Left renal pelvis (tissue), 4 donors: ENCODE measurements at regions not wholly inside any gene's neighbourhood (a gene's known extent, or its start where the extent isn't known, plus 50 kb on each side); places are given as distances from the start of the nearest gene placed in this dataset.

Experiments used
- DNase-seq, 4 donors: peaks; one replicate each; pipeline ENCODE4 v3.0.0-alpha.2; 2013; ENCODE audit warnings: low read depth in 4 of 4, low spot score in 3 of 4

DNA sequence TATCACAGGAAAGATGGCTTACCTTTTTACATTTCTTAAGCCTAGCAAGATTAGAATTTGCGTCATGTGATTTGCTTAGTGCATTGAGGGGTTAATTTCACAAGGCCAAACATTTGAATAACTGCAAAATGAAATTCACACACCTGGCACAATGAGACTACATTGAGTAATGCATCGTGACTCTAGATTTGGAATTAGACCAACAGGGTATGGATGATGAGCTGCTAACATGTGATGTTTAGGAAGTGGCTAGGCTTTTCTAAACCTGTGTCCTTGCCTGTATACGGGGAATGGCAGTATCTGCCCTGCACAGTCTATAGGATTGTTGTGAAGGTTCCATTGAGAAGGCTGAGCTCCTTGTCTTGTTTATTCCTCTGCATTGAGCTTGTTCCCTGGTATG lies 160.1 kb downstream of the MFSD1 start:
- DNase-seq, result no peak

DNA sequence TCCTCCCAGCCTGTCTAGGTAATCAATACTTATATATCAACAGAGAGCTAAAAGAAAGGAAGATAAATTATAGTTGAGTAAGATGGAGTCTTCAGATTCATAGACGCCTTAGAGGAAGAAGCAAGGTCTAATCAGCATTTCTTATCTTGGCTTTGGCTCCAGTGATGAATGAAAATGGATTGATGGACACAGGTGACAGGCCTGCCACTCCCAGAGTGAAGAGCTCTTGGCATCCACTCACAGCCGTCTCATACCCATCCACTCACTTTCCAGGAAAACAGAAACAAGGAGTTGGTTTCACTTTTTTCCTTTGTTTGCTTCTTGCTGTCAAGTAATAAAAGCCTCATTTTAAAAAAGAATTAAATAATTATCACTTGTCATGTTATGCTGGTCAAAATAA lies 168.2 kb downstream of the MFSD1 start:
- no peak for DNase-seq

DNA sequence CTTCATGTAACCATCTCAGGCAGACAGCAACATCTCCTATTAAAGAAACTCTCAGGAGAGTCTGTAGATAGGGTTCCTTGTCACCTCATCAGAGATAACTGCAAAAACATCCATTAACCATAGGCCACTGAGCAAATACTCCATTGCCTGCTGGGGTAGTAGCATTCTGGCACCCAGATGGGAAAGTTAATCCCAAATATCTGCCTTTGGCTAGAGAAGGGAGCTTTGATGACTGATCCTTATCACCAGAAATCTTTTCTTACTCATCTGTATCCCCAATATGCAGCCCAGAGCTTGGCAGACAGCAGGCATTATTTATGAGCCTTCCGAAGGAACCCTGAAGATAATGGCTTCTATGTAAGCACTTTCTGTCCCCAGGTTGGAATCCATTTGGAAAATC lies 173.1 kb downstream of the MFSD1 start:
- no peak for DNase-seq

DNA sequence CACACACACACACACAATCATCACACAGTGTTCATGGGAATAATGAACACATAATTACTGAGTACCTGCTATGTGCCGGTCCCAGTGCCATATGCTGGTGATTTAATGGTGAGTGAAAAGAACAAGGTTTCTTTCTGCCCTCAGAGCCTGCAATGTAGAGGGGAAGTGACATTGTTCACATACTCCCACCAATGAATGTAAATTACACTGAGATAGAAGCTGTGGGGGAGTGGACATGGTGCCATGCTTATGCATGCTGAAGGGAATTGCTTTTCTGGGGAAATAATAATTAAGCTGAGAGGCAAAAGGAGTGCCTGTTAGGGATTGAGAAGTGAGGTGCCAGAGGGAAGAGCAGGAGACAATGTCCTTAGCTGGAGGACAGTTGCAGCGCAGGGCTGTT lies 175.1 kb downstream of the MFSD1 start:
- DNase-seq, result peak in 2 of 4 donors; percentile 11 to 22

DNA sequence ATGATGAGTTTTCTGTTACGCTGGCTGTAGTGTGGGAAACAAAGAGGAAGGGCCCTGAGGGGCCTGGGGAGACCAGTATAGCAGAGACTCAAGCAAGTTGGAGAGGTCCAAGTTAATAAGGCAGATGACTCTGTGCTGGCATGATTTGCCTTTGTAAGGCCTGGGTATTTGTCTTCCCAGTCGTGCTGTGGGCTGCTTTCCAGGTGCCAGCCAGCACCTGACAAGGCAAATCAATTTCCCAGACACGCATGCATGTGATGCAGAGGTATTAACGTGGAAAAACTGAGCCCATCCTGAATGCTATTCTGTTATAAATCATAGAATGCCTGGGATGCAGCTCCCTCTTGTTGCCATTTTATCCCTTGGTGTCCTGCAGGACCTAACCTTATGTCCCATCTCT lies 175.6 kb downstream of the MFSD1 start:
- no peak for DNase-seq

DNA sequence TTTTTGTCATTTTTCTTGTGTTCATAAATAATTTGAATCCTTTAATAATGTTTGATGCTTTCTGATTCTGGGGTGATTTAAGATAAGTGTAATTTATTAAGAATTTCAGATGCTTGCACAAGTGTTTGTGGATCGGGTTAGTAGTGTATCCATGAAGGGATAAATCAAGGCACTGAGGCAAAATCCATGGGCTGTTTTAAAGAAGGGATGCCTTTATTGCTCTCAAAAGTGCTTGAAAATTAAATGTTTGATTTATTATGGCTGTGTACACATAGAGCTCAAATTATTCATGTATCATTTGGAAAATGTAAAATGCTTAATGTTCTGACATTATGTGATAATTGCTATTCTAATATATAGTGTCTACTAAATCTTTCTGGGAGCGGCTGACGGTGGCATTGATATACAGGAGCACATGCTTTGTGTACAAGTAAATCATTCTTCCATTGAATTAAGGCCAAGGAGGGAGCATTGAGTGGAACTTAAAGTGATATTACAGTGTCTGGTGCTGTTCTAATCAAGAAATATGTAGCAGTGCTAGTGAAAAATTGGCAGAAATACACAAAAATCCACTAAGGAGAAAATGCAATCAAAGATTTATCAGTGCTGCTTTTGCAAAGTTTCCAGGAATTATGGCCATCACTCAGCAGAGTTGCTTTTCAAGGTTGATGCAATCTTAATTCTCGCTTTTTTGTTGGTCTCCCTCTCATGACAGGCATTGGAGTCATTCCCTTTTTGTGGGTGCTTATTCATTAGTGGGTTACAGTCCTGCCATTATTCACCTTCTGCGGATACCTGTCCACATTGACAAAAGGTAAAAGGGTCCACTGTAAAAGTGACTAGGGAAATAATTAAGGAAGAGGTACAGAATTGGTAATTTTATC lies 181.6 kb downstream of the MFSD1 start:
- no peak for DNase-seq

DNA sequence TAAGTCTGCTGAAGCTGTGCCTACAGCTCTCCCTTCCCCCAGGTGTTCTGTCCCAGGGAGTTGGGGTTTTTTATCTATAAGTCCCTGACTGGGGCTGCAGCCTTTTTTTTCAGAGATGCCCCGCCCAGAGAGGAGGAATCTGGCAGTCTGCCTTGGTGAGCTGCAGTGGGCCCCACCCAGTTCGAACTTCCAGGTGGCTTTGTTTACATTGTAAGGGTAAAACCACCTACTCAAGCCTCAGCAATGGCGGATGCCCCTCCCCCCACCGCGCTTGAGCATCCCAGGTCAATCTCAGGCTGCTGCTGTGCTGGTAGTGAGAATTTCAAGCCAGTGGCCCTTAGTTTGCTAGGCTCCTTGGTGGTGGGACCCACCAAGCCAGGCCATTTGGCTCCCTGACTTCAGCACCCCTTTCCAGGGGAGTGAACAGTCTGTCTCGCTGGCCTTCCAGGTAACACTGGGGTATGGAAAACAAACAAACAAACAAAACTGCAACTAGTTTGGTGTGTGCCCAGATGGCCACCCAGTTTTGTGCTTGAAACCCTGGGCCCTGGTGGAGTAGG lies 189.4 kb downstream of the MFSD1 start:
- DNase-seq, result no peak

DNA sequence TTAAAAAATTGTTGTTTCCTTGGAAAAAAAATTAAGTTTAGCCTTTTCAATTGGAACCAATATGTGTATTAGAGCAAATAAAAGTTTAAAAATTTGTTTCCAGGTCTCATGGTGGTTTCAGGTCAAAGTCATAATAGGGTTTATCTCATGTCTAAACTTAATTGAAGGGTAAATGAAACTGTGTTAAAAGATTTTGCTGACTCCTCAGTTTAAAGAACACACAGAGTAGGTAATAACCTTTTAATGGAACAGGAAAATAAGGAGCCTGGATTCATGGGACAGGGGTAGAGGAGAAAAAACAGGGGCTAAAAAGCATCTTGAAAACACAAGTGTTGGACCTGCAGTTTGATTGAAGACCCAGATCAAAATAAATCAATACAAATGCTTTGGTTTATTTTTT lies 190.6 kb downstream of the MFSD1 start:
- DNase-seq, result no peak

DNA sequence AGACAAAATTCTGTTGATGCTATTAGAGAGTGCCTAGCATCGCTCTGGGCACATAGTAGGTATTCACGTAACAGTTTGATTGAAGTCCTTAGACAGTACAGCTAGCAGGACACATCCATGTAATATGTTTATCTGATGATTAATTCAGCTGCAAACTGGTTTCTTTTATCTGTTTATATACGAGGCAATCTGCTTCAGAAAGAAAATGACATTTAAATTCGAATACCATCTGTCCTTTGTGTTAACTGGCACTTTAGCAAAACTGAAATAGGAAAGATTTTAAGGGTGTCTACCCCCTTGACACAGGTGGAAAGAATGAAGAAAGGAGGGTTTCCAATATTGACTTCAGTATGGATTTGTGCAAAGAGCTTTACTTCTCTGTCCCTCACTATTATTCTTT lies 192.5 kb downstream of the MFSD1 start:
- DNase-seq, result no peak

DNA sequence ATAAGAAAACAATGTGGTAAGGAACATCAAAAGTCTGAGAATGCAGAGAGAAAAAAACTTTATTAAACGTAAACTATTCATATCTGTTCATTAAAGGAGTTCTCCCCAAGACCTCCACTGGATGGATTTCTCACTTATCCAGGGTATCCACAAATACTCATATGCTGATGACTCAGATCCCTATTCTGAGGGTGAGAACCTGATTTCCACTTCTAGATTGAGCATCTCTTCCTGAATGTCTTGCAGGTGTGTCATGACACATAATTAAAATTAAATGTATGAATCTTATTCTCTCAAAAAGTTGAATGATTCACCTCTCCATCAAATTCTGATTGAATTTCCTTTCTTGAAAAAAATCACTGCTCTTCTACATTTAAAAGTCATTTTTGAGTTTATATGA lies 199.9 kb downstream of the MFSD1 start:
- no peak for DNase-seq

DNA sequence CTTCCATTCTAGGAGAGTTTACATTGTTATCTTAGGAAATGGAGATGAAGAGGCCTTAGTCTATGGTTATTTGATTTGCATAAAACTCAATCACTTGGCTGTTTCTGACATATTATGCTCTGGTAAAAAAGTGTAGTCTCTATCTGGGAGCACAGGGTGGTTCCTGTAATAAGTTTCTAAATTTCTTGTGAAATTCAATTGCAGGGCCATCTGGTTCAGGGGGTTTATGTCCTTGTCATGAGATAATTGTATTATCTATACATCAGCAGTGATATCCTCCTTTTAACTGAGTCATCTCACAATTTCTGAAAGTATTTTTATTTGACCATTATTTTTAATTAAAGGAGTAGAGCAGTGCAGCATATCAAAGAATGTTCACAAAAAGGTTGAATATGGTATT lies 203.3 kb downstream of the MFSD1 start:
- no peak for DNase-seq

DNA sequence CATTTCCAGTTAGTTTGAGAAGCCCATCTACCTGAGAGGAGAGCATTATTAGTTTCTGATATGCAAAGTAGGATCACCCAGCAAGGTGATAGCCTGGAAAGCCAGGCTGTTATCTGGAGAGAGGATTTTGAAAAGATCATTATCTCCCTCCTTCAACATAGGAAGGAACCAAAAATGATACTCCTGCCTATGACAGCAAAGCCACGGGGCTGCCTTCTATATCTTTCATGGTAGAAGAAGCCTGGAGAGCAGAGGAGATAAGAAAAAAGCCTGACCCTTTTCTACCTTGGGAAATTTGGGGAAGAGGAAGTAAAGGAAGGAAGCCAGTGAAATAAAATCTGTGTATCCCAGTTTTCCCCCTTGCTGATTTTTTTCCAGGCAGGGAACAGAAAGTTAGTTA lies 205.5 kb downstream of the MFSD1 start:
- no peak for DNase-seq

DNA sequence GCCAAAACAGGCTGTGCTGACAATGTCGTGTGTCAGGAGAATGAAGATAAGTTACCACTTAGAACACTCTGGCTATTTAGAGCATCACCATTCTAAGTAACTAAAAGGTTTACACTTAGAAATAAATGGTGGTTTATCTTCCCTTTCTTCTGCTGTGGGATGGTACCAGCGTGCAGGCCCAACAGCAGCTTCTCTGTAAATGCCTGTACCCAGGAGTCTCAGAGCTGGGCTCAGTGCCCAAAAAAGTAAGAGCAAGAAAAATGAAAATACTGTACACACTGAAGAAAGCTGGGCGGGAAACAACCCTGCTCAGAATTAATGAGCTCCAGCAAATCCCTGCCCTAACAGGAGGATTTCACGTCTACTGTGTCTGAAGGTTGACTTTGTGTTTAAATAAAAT lies 206.5 kb downstream of the MFSD1 start:
- no peak for DNase-seq

DNA sequence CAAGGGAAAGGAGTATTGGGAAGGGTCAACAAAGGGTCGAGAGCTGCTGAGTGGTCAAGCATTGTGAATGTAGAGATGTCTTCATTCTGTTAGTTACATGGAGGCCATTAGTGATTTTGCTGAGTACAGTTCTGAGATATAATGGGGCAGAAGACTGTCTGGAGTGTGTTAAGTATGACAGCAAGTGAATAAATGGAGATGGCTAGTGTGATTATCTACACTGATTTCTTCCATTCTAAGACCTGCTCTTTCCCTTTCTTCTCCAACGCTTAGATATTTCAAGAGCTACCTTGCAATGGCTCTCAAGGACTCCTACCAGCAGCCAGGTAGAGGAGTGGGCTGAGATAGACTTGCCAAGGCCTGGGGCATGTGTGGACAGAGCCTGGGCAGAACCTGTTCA lies 216.5 kb downstream of the MFSD1 start:
- no peak for DNase-seq

DNA sequence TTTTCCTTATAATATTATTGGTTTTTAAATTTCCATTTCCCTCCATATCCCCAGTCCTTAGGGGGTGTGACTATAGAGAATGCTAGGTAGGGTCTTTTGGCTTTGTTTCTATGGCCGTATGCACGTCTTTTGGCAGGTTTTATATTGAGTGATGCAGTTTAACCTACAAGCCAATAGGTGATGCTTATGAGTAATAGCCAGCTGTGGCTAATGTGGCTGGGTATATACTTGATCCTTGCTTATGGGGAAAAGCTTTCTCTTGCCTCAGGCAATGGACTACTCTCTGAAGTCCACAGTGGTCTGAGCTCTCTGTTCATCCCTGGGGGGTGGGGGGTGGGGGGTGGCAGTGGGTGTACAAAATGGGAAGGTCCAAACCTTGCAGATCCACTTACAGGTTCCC lies 223.9 kb downstream of the MFSD1 start:
- no peak for DNase-seq

DNA sequence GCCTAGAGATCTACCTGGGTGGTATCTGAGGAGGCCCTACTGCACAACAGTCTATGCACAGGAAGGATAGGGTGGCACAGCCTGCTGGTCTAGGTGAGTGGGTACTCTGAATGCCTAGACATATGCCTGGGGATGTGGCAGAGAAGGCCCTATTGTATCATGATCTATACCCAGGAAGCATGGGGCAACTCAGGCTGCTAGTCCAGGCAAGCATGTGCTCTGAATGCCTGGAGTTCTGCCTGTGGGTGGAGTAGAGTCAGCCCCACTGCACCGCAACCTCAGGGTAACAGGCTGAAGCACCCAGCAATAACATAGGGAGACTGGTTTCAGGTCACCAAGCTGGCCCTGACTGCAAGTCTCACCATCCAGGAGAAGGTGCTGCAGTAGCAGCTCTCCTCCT lies 224.7 kb downstream of the MFSD1 start:
- DNase-seq, result no peak

DNA sequence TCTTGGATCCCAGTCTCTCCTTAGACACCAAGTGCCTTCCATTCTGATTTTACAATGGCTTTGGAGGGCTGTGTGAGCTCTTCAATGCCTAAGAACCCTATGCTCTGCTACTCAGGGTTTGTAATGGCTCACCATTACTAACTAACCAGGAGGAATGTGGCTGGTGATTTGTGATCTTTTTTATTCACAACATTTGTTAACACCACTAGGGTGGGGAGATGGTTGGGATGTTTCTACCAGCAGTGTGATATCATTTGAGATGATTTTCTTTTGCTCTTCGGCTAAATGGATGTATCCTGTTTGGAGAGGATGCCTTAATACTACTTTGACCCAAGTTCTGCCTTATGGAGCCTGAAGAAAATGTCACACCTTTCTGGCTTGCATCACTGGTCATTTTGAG lies 226.9 kb downstream of the MFSD1 start:
- no peak for DNase-seq

DNA sequence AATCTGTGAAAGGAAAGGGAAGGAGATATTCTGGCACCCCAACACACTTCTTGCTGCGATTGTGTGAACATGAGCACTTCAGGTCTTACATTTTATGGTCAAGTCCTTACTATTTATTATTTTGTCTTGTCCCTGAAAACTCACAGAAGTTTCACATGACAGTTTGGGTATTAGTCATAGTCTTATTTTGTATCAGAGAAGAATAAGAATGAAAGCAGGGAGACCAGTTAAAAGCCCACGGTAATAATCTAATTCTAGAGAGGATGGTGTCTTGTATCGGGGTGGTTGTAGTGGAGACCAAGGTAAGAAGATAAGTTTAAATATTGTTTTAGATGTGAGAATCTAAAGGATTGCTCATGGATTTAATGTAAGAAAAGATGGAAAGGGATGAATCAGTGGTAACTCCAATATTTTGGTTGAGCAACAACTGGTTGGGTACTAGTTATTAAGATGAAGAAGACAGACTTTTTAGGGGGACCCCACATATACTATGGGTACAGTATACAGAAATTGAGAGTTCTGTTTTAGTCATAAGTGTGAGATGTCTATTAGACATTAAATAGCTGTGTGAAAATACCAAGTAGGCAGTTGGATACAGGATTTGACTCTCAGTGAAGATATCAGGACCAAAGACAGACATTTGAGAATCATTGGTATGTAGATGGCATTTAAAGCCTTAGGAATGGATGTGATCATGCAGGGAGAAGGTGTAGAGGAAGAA lies 227.6 kb downstream of the MFSD1 start:
- no peak for DNase-seq

DNA sequence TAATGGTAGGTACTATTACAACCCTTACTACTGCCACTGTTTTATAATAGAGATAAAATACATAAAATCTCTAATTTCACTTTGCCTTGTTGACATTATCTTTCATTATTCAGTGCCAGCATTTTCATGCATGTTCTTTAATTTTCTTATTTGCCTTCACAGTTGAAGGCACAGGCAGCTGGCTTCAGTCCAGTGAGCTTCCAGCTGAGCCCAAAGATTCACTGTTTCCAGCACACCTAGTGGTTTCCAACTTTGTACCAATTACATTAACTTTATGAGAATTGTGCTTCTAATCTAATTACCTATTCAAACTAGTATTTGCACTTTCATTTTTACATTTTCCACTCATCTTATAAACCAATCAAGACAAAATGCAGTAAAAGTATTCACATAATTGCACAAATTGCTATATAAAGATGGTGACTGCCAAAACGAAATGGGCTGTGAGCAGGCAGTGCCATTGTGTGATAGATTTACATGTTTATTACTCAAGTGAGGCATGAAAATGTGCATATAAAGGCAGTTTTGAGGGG lies 228.3 kb downstream of the MFSD1 start:
- DNase-seq, result no peak

DNA sequence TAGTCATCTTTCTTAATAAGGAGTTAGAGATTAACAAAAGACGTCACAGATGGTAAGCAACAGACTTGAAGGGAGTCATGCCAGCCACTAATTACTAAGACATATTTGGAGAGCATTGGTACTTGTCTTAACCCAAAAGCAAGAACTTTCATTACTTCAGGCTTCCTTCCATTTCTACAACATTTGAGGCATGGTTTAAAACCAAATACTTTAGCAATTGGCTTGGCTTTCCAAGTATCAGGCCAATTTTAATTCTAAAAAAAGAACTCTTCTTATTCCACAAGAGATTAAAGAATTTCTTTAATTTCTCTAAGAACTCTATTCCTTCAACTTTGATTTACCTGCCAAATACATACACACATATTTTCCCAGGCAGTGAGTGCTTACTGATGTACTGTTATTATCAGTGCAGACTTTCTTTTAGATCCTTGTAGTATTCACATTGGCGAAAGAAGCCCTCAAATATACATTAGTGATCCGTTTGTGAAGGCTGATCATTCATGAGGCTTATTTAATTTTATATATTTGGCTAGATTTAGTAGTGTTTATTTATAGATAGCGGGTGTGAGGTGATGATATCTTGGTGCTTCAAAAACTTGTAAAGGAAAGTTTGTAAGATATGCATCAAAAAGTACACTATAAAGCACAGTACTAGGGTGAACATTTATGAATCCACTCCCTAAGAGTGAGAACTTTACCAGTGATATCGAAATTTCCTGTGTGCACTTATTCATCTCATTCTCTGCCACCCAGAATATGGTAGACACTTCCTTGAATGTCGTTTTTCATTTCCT lies 229.2 kb downstream of the MFSD1 start:
- no peak for DNase-seq

DNA sequence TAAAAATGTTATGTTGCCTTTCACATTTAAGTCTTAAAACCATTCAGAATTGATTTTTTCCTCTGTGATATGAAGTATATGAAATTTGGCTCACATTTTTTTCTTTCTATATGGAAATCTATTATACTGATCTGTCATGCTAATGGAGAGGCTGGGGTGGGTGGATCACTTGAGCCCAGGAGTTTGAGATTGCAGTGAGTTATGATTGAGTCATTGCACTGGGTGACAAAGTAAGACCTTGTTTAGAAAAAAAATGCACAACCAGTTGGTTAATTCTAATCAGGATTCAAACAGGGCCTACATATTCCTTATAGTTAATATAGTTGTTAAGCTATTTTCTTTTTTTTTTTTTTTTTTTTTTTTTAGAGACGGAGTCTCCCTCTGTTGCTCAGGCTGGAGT lies 230.5 kb downstream of the MFSD1 start:
- DNase-seq, result no peak
